Psoas muscle (tissue), 7 donors: ENCODE measurements at regions not wholly inside any gene's neighbourhood (a gene's known extent, or its start where the extent isn't known, plus 50 kb on each side); places are given as distances from the start of the nearest gene placed in this dataset.

ENCODE experiments used
- ATAC-seq, 4 donors: fragments of 200-7000 bp; cut with Tn5 transposase; one replicate each; pipeline ENCODE4 v1.9.1; 2020; ENCODE audit warnings: moderate library complexity in 3 of 4, mild to moderate bottlenecking in 2 of 4
- DNase-seq, 2 donors: peaks; one replicate each; pipeline ENCODE4 v3.0.0-alpha.2; 2020
- H3K27ac ChIP-seq: fragments of 200-600 bp; one replicate; pipeline ENCODE4 v1.8.0; 2022
- H3K27me3 ChIP-seq, 3 donors: fragments of 200-600 bp in 1 of 3; one replicate each; pipeline versions ENCODE4 v1.6.1 to v1.8.0; 2013 to 2022; ENCODE audit warnings: low read length in 2 of 3, mild to moderate bottlenecking in 2 of 3, moderate library complexity in 1 of 3; ENCODE audit not compliant: insufficient read depth in 3 of 3
- H3K36me3 ChIP-seq, 2 donors: fragments of 200-600 bp in 1 of 2; one replicate each; pipeline versions ENCODE4 v1.6.1 to v1.8.0; 2013 to 2022; ENCODE audit warnings: low read depth in 1 of 2, mild to moderate bottlenecking in 1 of 2, moderate library complexity in 1 of 2; ENCODE audit not compliant: insufficient read depth in 1 of 2
- H3K4me1 ChIP-seq: fragments of 200-600 bp; one replicate; pipeline ENCODE4 v1.8.0; 2022
- H3K4me3 ChIP-seq: fragments of 200-600 bp; one replicate; pipeline ENCODE4 v1.8.0; 2022; ENCODE audit warnings: mild to moderate bottlenecking
- H3K9me3 ChIP-seq: fragments of 200-600 bp; one replicate; pipeline ENCODE4 v1.8.0; 2022
- CTCF ChIP-seq: fragments of 200-600 bp; IDR thresholded peaks from one replicate; pipeline ENCODE4 v1.8.0; 2022; ENCODE audit warnings: antibody characterized with exemption
- WGBS, 3 donors: extraction: QIAGEN DNeasy Blood & Tissue Kit; methylation state at CpG; one replicate each; pipeline versions ENCODE4 v1.1.6 to v1.1.7; 2013; 5-methylcytosine and 5-hydroxymethylcytosine counted together
- intact Hi-C, 2 donors: fragments of 100-400 bp; cut with DNase I; formaldehyde crosslinking; loops; one replicate each; pipeline versions ENCODE4 v1.11.0 to v1.14.2; 2022
- donor health status: healthy with polysubstance abuse.
- donor health status: DM: no; HTN: no; CAD: no; lungs with moderate emphysema.
- donor health status: Bipolar disorder and iron deficiency.
- donor health status: healthy.
- donor health status: DM: yes; HTN: yes; CAD: no.
- donor health status: DM: no; HTN: no; CAD: no.
- donor health status: DM: yes; HTN: yes; CAD: no.

- TF ChIP-seq CTCF: no peak
- no peaks in the 10 kb centered on the region for H3K36me3 ChIP-seq
- H3K27me3 ChIP-seq: peaks cover 0 to 9% (median 5%) of the 10 kb centered on the region in 3 donors
- no peak for ATAC-seq
- whole genome bisulfite sequencing, 3 donors: 77 to 80% (median 78%) methylated on average over 4 of the region's 4 CpGs
- no peaks in the 10 kb centered on the region for H3K4me1 ChIP-seq
- no peak overlapping the region for H3K4me3 ChIP-seq
- no peak overlapping the region for H3K27ac ChIP-seq
- no peak for DNase-seq
- intact Hi-C loops: no loop called here
- H3K9me3 ChIP-seq: no peaks in the 10 kb centered on the region
Measured at GRCh38 chr1:5010236-5010635, 355.8 kb downstream of the AJAP1 start.

GRCh38 chr1:5009376-5010065 is 355.1 kb downstream of the AJAP1 start:
- Histone ChIP-seq H3K27me3 (peaks cover 0 to 9% (median 5%) of the 10 kb centered on the region in 3 donors), H3K4me1 (no peaks in the 10 kb centered on the region), H3K4me3 (no peak overlapping the region), H3K27ac (no peak overlapping the region), H3K9me3 (no peaks in the 10 kb centered on the region), H3K36me3 (no peaks in the 10 kb centered on the region)
- intact Hi-C loops: no loop called here
- ATAC-seq (no peak), DNase-seq (no peak)
- 52 to 54% (median 52%) methylated on average over 7 of the region's 7 CpGs for WGBS, 3 donors
- no peak for TF ChIP-seq CTCF

GRCh38 chr1:5005171-5005570 is 350.8 kb downstream of the AJAP1 start:
- Histone ChIP-seq H3K4me3 (no peak overlapping the region), H3K4me1 (no peaks in the 10 kb centered on the region), H3K36me3 (no peaks in the 10 kb centered on the region), H3K9me3 (no peaks in the 10 kb centered on the region), H3K27ac (no peak overlapping the region), H3K27me3 (peaks cover 0 to 5% (median 0%) of the 10 kb centered on the region in 3 donors)
- ATAC-seq: no peak
- 74 to 79% (median 78%) methylated on average over 6 of the region's 6 CpGs for WGBS, 3 donors
- DNase-seq: no peak
- TF ChIP-seq CTCF: no peak
- intact Hi-C loops: no loop called here

GRCh38 chr1:5002676-5003075 is 348.3 kb downstream of the AJAP1 start:
- peaks cover 0 to 3% (median 0%) of the 10 kb centered on the region in 3 donors for H3K27me3 ChIP-seq
- no peaks in the 10 kb centered on the region for H3K4me1 ChIP-seq
- H3K9me3 ChIP-seq: no peaks in the 10 kb centered on the region
- intact Hi-C loops: no loop called here
- H3K36me3 ChIP-seq: no peaks in the 10 kb centered on the region
- DNase-seq (no peak), ATAC-seq (no peak)
- WGBS, 3 donors: 78 to 84% (median 79%) methylated on average over 2 of the region's 2 CpGs
- TF ChIP-seq CTCF: no peak
- H3K27ac ChIP-seq: no peak overlapping the region
- no peak overlapping the region for H3K4me3 ChIP-seq

- H3K4me3 ChIP-seq: no peak overlapping the region
- peaks cover 0 to 3% (median 0%) of the 10 kb centered on the region in 3 donors for H3K27me3 ChIP-seq
- TF ChIP-seq CTCF: no peak
- DNase-seq: no peak
- intact Hi-C loops: no loop called here
- no peaks in the 10 kb centered on the region for H3K4me1 ChIP-seq
- H3K9me3 ChIP-seq: no peaks in the 10 kb centered on the region
- 34 to 35% (median 35%) methylated on average over 5 of the region's 5 CpGs for WGBS, 3 donors
- no peaks in the 10 kb centered on the region for H3K36me3 ChIP-seq
- ATAC-seq: no peak
- no peak overlapping the region for H3K27ac ChIP-seq
Measured at GRCh38 chr1:5001466-5001865, 347.1 kb downstream of the AJAP1 start.
